GM21360 (cell line): ENCODE measurements at regions not wholly inside any gene's neighbourhood (a gene's known extent, or its start where the extent isn't known, plus 50 kb on each side); places are given as distances from the start of the nearest gene placed in this dataset.
"Not testable (repeated sequence)": the region's sequence is repeated elsewhere in the genome, so short reads cannot be mapped to it uniquely, and the experiment has no call there.

ENCODE experiments used
- ATAC-seq: cut with Tn5 transposase; IDR thresholded peaks from one replicate; pipeline ENCODE4 v1.9.1; 2021; ENCODE audit warnings: mild to moderate bottlenecking, moderate library complexity; ENCODE audit not compliant: unreplicated experiment

- ATAC-seq = no peak
Observed at GRCh38 chr6:8982668-8983067, 547.3 kb upstream of the SLC35B3 start.

GRCh38 chr6:8973395-8973794 lies 538.0 kb upstream of the SLC35B3 start:
- no peak for ATAC-seq

- no peak for ATAC-seq
Observed at GRCh38 chr6:8969747-8970146, 534.4 kb upstream of the SLC35B3 start.

- no peak for ATAC-seq
Observed at GRCh38 chr6:8958894-8959511, 523.7 kb upstream of the SLC35B3 start.

GRCh38 chr6:8953310-8953709 lies 518.0 kb upstream of the SLC35B3 start:
- ATAC-seq = no peak

GRCh38 chr6:8948733-8949132 lies 513.4 kb upstream of the SLC35B3 start:
- no peak for ATAC-seq

- no peak for ATAC-seq
Observed at GRCh38 chr6:8947900-8948299, 512.6 kb upstream of the SLC35B3 start.

- no peak for ATAC-seq
Observed at GRCh38 chr6:8944548-8944947, 509.2 kb upstream of the SLC35B3 start.

GRCh38 chr6:8943073-8943472 lies 507.7 kb upstream of the SLC35B3 start:
- ATAC-seq = no peak

GRCh38 chr6:8941577-8941976 lies 506.2 kb upstream of the SLC35B3 start:
- ATAC-seq = no peak

- no peak for ATAC-seq
Observed at GRCh38 chr6:8940356-8940755, 505.0 kb upstream of the SLC35B3 start.

- ATAC-seq = no peak
Observed at GRCh38 chr6:8939615-8940014, 504.3 kb upstream of the SLC35B3 start.

- no peak for ATAC-seq
Observed at GRCh38 chr6:8934318-8934717, 499.0 kb upstream of the SLC35B3 start.

- ATAC-seq = no peak
Observed at GRCh38 chr6:8930009-8930408, 494.7 kb upstream of the SLC35B3 start.

GRCh38 chr6:8920244-8920643 lies 484.9 kb upstream of the SLC35B3 start:
- ATAC-seq = not testable (repeated sequence)

- ATAC-seq = no peak
Observed at GRCh38 chr6:8918196-8918595, 482.9 kb upstream of the SLC35B3 start.

- ATAC-seq = no peak
Observed at GRCh38 chr6:8914700-8915099, 479.4 kb upstream of the SLC35B3 start.

GRCh38 chr6:8908638-8909037 lies 473.3 kb upstream of the SLC35B3 start:
- ATAC-seq = no peak

- ATAC-seq = no peak
Observed at GRCh38 chr6:8906699-8907098, 471.4 kb upstream of the SLC35B3 start.

- ATAC-seq = no peak
Observed at GRCh38 chr6:8905757-8906156, 470.4 kb upstream of the SLC35B3 start.

- peak; percentile 79 for ATAC-seq
Observed at GRCh38 chr6:8904754-8905153, 469.4 kb upstream of the SLC35B3 start.

- no peak for ATAC-seq
Observed at GRCh38 chr6:8900056-8900455, 464.7 kb upstream of the SLC35B3 start.

- ATAC-seq = no peak
Observed at GRCh38 chr6:8889514-8889913, 454.2 kb upstream of the SLC35B3 start.
